HepG2 (cell line): ENCODE measurements at regions not wholly inside any gene's neighbourhood (a gene's known extent, or its start where the extent isn't known, plus 50 kb on each side); places are given as distances from the start of the nearest gene placed in this dataset.

Experiments
- ATF2 ChIP-seq: sonication (generic); formaldehyde crosslinking; IDR thresholded peaks from 2 replicates; pipeline ENCODE4 v1.4.0; 2020; ENCODE audit warnings: missing genetic modification reagents
- CTCF ChIP-seq: sonication (generic); formaldehyde crosslinking; IDR thresholded peaks from 2 replicates; pipeline ENCODE4 v1.5.0; 2020; ENCODE audit warnings: mild to moderate bottlenecking, missing genetic modification reagents, moderate library complexity
- JARID2 ChIP-seq: sonication (generic); formaldehyde crosslinking; IDR thresholded peaks from 2 replicates; pipeline ENCODE4 v1.8.1; 2023; ENCODE audit warnings: missing genetic modification reagents, inconsistent platforms; ENCODE audit not compliant: insufficient replicate concordance
- MTA3 ChIP-seq: sonication (generic); formaldehyde crosslinking; IDR thresholded peaks from 2 replicates; pipeline ENCODE4 v1.4.0; 2020; ENCODE audit warnings: missing genetic modification reagents
- NR2C2 ChIP-seq: sonication (generic); formaldehyde crosslinking; IDR thresholded peaks from 2 replicates; pipeline ENCODE4 v1.4.0; 2020; ENCODE audit warnings: missing genetic modification reagents, mild to moderate bottlenecking, moderate library complexity, borderline replicate concordance
- TAF15 ChIP-seq: fragments of 200-400 bp; formaldehyde crosslinking; IDR thresholded peaks from one replicate; pipeline ENCODE4 v1.6.1; 2018; ENCODE audit warnings: mild to moderate bottlenecking, low read depth, low read length; ENCODE audit not compliant: poor library complexity, severe bottlenecking
- TCF7L2 ChIP-seq: IDR thresholded peaks from 2 replicates; pipeline ENCODE4 v1.6.1; 2011; ENCODE audit warnings: mild to moderate bottlenecking, low read depth, low read length, moderate library complexity
- ZNF263 ChIP-seq: sonication (generic); formaldehyde crosslinking; IDR thresholded peaks from 2 replicates; pipeline ENCODE4 v1.4.0; 2020; ENCODE audit warnings: missing genetic modification reagents

- no peak for TF ChIP-seq ATF2 (CRISPR knock-in tag)
- no peak for TF ChIP-seq NR2C2 (CRISPR knock-in tag)
- no peak for TF ChIP-seq CTCF (CRISPR knock-in tag)
- no peak for TF ChIP-seq MTA3 (CRISPR knock-in tag)
- TF ChIP-seq TCF7L2: no peak
- no peak for TF ChIP-seq JARID2 (CRISPR knock-in tag)
- TF ChIP-seq ZNF263 (CRISPR knock-in tag): no peak
- no peak for TF ChIP-seq TAF15
Observed at GRCh38 chr9:105066275-105066865, 138.4 kb upstream of the ABCA1 start.
